ENCODE measurements at regions not wholly inside any gene's neighbourhood (a gene's known extent, or its start where the extent isn't known, plus 50 kb on each side); places are given as distances from the start of the nearest gene placed in this dataset.

- DNase-seq (ENCODE audit: low read depth in 2 of 2), result no peak
Observed at GRCh38 chr12:126668961-126669360, 1598.0 kb upstream of the TMEM132C start.

GRCh38 chr12:126676434-126676833 lies 1590.5 kb upstream of the TMEM132C start:
- DNase-seq (ENCODE audit: low read depth in 2 of 2), result no peak

DNA sequence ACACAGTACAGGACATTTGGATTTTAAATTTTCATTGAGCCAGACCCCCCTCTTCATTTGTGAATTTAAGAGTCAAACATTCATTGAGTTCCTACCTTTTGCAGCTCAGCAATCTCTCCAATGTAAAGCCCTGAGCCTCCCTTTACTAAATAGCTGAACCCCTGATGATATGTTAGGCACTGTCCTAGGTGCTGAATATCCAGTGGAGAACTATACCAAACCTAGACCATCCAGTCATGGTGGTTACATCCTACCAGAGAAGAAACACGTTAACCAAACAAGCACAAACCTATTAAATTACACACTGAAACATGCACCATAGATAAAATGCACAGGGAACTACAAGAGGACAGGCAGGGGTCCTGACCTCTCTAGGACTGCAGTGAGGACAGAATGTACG lies 1585.3 kb upstream of the TMEM132C start:
- no peak for DNase-seq (ENCODE audit: low read depth in 2 of 2)

GRCh38 chr12:126684703-126685102 lies 1582.3 kb upstream of the TMEM132C start:
- no peak for DNase-seq (ENCODE audit: low read depth in 2 of 2)

- DNase-seq (ENCODE audit: low read depth in 2 of 2), result no peak
Observed at GRCh38 chr12:126685636-126686035, 1581.3 kb upstream of the TMEM132C start.

- no peak for DNase-seq (ENCODE audit: low read depth in 2 of 2)
Observed at GRCh38 chr12:126688556-126688955, 1578.4 kb upstream of the TMEM132C start.

DNA sequence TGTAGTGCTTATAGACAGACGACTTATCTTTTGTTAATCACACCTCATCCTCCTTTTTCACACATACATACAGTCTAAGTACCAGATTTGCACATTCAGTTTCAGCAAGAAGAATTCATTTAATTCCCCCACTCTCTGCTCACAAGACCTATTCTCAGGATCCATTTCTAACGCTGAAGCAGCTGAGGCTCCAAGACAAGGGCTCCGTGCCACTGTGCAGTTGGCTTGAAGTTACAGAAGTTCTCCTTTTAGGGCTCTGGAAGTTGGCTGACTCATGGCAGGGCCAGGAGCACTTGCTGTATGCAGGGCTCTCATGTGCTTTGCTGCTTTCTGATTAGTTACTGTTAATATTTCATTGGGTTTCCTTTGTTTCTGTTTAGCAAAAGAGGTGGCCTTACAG lies 1566.9 kb upstream of the TMEM132C start:
- no peak for DNase-seq (ENCODE audit: low read depth in 2 of 2)

DNA sequence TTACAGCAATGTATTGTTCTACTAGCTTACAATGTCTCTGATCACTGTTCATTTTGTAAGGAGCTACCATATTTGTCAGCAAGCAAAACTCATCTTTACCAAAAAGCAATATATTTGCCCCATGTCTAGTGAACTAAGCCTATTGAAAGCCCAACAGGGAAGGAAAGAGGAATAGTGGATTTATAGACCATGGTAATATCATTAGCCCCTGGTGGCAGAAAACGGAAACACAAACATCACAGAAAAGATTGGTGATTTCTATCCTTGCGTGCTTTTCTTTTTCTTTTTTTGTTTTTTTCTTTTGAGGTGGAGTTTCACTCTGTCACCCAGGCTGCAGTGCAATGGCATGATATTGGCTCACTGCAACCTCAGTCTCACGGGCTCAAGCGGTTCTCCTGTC lies 1562.4 kb upstream of the TMEM132C start:
- DNase-seq (ENCODE audit: low read depth in 2 of 2), result no peak

GRCh38 chr12:126706300-126706699 lies 1560.7 kb upstream of the TMEM132C start:
- no peak for DNase-seq (ENCODE audit: low read depth in 2 of 2)

GRCh38 chr12:126708492-126708896 lies 1558.5 kb upstream of the TMEM132C start:
- no peak for DNase-seq (ENCODE audit: low read depth in 2 of 2)

GRCh38 chr12:126718365-126718764 lies 1548.6 kb upstream of the TMEM132C start:
- DNase-seq (ENCODE audit: low read depth in 2 of 2), result no peak

DNA sequence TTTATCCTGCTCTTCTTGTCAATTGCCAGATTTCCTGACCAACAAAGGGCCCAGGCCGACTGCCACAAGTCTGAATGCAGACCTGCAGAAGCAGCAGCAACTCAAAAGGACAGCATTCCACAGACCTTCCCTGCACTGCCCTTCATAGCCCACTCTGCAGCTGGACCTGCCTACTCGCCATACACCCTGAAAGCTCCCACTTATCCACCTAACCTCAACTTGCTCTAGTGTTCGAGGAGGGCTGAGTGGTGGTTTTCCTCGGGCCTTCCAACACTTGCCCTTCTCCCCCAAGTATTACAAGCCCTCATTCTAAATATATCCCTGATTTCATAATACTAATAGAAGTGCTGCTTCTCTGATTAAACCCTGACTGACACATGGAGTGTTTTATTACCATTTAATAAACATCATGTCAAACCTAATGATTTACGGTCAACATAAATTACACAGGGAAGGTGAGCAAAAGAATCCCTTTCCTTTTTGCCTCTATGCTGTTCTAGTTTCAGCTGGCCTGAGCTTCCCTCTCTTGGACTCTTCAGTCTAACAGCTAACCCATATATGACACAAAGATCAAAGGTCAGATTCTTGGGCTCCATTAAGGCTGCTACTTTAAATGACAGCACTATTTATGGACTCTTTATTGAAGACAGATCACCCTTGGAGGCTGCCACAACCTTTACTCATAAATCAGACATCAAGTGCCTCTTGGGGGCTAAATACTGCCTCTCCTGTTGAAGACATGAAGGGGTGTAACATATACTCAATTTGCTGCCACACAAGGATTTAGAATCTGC lies 1546.9 kb upstream of the TMEM132C start:
- no peak for DNase-seq (ENCODE audit: low read depth in 2 of 2)

DNA sequence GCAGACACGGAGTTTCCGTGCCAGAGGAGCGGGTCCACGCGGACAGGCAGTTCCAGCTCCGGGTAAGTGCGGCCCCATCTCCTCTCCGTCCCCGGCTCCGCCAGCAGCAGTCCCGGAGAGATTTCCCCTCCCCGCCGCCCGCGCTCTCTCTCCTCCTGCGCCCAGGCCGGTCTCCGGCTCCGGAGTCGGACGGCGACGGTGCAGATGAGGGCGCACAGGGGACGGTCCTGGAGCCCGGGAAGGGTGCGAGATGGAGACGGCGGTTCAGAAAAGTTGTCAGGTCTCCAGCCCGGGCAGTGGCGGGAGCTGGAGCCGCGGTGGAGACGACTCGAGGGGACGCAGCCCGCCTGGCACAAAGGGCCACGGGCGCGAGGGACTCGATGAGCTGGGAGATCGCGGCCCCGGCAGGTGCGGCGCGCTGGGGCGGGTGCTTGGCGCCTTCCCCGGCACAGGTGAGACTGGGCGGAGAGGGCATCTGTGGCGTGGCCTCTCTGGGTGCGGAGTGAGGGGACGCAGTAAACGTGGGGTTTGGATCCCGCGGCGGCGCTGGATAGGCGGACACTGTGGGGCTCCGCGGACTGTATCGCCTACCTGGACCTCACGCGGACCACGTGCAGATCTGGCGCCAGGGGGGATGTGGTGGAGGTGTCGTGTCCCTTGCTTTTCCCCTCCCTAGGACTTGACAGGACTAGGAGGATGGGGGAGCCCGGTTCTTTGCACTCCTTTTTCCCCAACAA lies 1540.3 kb upstream of the TMEM132C start:
- no peak for DNase-seq (ENCODE audit: low read depth in 2 of 2)

DNA sequence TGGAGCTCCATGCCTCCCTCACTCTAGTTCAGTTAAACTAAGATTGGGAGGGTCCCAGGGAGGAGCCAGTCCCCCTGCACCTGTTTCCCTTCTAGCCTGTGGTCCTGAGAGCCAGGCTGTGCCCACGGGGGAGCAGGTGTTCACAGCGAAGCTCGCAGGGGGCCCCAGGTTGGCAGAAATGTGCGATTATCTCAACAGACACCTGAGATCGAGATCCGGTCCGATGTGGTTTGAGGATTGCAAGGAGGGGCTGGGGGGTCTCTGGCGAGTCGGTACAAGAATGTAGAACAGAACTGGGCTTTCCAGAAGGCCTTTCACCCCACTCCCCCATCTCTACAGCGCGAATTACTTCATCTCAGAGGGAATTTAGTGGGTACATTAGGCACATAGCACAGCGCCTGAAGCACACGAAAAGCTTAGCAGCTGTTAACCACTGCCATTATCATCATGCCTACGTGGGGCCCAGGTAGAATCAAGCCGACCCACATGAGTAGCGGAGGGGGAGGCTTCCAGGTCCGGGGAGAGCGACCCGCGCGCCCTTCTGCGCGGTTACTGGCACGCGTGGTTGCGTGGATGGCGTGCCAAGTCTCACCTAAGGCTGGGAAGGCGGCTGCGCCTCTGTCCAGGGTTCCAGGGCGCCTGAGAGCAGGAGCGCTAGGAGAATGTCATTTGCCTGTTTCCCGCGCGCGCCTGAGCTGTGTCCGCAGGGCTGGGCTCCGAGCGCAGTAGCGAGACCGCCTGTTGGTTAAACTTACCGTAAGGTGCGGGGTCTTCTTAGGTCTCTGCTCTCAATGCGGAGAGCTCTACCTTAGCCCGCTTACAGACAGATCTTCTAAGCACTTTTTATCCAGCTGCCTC lies 1539.5 kb upstream of the TMEM132C start:
- no peak for DNase-seq (ENCODE audit: low read depth in 2 of 2)

DNA sequence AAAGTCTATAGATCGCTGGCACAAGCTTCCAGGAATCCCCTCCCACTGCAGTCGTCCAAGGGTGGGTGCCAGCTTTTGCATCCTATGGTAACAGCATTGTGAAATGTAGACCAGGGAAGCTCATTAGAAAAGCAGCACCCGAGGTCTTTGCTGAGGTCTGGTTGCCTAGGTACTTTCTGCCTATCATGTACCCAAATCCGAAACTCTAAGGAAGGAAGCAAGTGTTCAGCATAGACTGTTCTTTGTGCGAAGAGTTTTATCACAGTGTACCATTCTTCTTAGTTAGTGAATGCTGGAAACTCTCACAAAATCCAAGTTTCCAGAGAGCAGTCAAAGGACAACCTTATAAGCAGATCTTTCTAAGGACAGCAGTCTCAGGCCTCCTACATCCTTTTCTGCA lies 1532.7 kb upstream of the TMEM132C start:
- no peak for DNase-seq (ENCODE audit: low read depth in 2 of 2)

GRCh38 chr12:126734710-126735109 lies 1532.3 kb upstream of the TMEM132C start:
- no peak for DNase-seq (ENCODE audit: low read depth in 2 of 2)

DNA sequence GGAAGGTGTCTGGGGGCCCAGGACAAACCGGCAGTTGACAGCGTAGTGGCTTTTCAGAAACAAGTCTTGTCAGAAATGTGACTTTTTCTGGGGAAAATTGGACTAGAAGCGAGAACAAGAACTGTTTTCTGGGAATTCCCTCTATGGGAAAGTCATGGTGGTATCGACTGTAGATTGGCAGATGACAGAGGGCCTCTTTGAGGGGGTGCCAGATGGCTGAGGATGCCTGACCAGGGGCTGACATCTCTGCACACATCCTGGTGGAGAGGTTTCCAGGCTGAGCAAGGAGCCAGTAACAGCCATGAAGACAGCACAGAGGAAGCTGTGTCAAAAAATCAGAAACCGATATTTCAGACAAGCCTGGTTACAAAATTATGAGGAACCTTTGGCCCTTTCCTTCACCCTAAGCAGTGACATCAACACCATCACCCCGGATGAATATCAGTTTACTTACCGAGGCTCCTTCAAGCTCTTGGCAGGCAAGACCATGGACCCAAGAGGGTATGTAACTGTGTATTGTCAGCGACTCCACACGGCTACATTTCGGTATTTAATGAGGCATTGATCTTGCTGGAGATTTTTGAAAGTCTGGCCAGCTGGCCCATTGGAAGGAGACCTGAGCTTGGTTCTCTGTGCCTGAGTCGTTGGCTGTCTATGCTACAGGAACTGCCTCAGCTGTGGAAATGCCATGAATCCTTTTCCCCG lies 1525.3 kb upstream of the TMEM132C start:
- DNase-seq (ENCODE audit: low read depth in 2 of 2), result no peak

DNA sequence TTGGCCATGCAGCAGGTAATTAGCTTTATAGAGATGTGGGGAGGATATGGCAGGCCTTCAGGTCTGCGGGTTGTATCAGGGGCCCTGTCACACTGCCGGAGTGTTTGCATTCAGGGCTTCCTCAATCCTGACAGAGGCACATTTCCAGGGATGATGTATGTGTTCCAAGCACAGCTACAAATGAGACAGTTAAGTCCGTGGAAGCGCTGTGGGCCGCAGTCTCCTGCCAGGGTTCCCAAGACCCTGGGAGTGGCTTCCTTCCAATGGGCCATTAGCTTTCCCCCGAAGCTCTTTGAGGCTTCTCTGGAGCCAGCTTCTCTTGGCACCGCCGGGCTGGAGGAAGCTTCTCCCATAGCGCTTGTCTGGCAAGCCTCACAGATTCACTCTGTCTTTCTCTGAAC lies 1524.7 kb upstream of the TMEM132C start:
- DNase-seq (ENCODE audit: low read depth in 2 of 2), result no peak

- DNase-seq (ENCODE audit: low read depth in 2 of 2), result peak; percentile 25 to 41
Observed at GRCh38 chr12:126747530-126748149, 1519.3 kb upstream of the TMEM132C start.

- no peak for DNase-seq (ENCODE audit: low read depth in 2 of 2)
Observed at GRCh38 chr12:126752021-126752420, 1514.9 kb upstream of the TMEM132C start.

DNA sequence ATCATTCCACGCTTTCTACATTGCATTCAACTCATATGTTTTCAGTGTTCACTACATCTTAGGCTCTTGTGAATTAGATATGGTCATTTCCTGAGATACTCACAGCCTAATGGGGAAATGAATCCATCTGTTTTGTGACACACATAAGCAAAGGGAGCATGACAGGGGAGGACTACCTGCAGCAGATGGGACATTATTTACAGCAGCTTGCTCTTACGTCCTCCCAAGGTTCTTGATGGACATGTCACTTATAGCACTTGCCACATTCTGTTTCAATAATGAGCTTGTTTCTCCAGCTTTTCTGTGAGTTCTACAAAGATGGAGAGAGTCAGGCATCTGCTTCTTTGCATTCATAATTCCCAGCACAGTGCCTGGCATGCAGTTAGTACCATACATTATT lies 1509.6 kb upstream of the TMEM132C start:
- no peak for DNase-seq (ENCODE audit: low read depth in 2 of 2)

Data from stimulated activated CD8-positive, alpha-beta memory T cell treated with anti-CD3 and anti-CD28 coated beads, Interleukin-2, amount 100 ng/mL, for 48 hours (primary cell).